Lower lobe of right lung (tissue), 2 donors: ENCODE measurements at regions not wholly inside any gene's neighbourhood (a gene's known extent, or its start where the extent isn't known, plus 50 kb on each side); places are given as distances from the start of the nearest gene placed in this dataset.

Source experiments
- ATAC-seq, 2 donors: fragments of 200-7000 bp; cut with Tn5 transposase; one replicate each; pipeline ENCODE4 v1.9.1; 2020 to 2022; ENCODE audit warnings: mild to moderate bottlenecking in 2 of 2, moderate library complexity in 2 of 2
- DNase-seq: peaks from one replicate; pipeline ENCODE4 v3.0.0-alpha.2; 2020
- H3K27ac ChIP-seq: fragments of 200-600 bp; one replicate; pipeline ENCODE4 v1.8.0; 2022
- H3K27me3 ChIP-seq: fragments of 200-600 bp; one replicate; pipeline ENCODE4 v1.8.0; 2022; ENCODE audit warnings: low read depth
- H3K36me3 ChIP-seq: fragments of 200-600 bp; one replicate; pipeline ENCODE4 v1.8.0; 2022; ENCODE audit warnings: mild to moderate bottlenecking
- H3K4me1 ChIP-seq: fragments of 200-600 bp; one replicate; pipeline ENCODE4 v1.8.0; 2022
- H3K4me3 ChIP-seq: fragments of 200-600 bp; one replicate; pipeline ENCODE4 v1.8.0; 2022; ENCODE audit warnings: mild to moderate bottlenecking
- H3K9me3 ChIP-seq: fragments of 200-600 bp; one replicate; pipeline ENCODE4 v1.8.0; 2022
- intact Hi-C: fragments of 100-400 bp; cut with DNase I; formaldehyde crosslinking; loops from one replicate; pipeline ENCODE4 v1.11.0; 2022
- TF ChIP-seq, protein P1 (sequence below): fragments of 200-600 bp; IDR thresholded peaks from one replicate; pipeline ENCODE4 v1.8.0; 2022; ENCODE audit warnings: antibody characterized with exemption, mild to moderate bottlenecking
- donor health status: DM: no; HTN: yes; CAD: no; lungs with severe emphysema.

DNA sequence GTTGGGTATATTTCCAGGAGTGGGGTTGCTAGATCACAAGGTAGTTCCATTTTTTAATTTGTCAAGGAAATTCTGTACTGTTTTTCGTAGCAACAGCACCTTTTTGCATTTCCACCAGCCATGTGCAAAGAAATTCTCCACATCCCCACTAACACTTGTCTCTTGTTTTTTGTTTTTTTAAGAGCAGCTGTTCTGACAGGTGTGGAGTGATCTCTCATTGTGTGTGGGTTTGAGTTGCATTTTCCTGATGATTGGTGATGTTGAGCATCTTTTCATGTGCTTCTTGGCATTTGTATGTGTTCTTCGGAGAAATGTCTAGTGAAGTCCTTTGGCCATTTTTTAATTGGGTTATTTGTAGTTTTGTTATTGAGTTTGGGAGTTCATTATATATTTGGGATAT, 80.3 kb upstream of the PUDP start:
- TF ChIP-seq, protein P1, sequence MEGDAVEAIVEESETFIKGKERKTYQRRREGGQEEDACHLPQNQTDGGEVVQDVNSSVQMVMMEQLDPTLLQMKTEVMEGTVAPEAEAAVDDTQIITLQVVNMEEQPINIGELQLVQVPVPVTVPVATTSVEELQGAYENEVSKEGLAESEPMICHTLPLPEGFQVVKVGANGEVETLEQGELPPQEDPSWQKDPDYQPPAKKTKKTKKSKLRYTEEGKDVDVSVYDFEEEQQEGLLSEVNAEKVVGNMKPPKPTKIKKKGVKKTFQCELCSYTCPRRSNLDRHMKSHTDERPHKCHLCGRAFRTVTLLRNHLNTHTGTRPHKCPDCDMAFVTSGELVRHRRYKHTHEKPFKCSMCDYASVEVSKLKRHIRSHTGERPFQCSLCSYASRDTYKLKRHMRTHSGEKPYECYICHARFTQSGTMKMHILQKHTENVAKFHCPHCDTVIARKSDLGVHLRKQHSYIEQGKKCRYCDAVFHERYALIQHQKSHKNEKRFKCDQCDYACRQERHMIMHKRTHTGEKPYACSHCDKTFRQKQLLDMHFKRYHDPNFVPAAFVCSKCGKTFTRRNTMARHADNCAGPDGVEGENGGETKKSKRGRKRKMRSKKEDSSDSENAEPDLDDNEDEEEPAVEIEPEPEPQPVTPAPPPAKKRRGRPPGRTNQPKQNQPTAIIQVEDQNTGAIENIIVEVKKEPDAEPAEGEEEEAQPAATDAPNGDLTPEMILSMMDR, result no peak
- no peaks in the 10 kb centered on the region for H3K4me1 ChIP-seq
- no peak for DNase-seq
- ATAC-seq, result no peak
- H3K9me3 ChIP-seq, result no peaks in the 10 kb centered on the region
- intact Hi-C loops, result no loop called here
- no peaks in the 10 kb centered on the region for H3K27me3 ChIP-seq
- H3K27ac ChIP-seq, result no peak overlapping the region
- H3K4me3 ChIP-seq, result no peak overlapping the region
- H3K36me3 ChIP-seq, result no peaks in the 10 kb centered on the region

DNA sequence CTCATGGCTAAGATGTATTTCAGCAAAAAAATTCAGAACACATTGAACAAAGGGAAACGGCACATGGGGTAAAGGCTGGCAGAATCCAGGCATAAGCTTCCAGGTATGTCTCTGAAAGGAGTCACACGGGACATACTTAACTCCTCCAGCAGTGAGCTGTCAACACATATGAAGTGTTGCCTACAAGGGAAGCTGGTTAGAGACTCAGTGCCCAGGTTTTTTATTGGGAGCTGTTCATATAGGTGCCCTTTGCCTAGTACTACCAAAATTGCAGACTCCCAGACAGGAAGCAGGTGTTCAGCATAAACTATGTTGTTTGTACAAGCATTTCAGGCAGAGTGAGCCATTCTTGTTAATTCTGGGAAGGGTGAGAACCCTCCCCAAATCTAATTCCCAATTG, 77.4 kb upstream of the PUDP start:
- TF ChIP-seq, protein P1, result no peak
- Histone ChIP-seq H3K27ac (no peak overlapping the region), H3K9me3 (no peaks in the 10 kb centered on the region), H3K4me3 (no peak overlapping the region), H3K27me3 (no peaks in the 10 kb centered on the region), H3K4me1 (no peaks in the 10 kb centered on the region), H3K36me3 (no peaks in the 10 kb centered on the region)
- no peak for ATAC-seq
- DNase-seq, result no peak
- intact Hi-C loops, result no loop called here

GRCh38 chrX:7223271-7223670, 75.3 kb upstream of the PUDP start:
- no peak overlapping the region for H3K4me3 ChIP-seq
- no peak for ATAC-seq
- H3K36me3 ChIP-seq, result no peaks in the 10 kb centered on the region
- DNase-seq, result no peak
- no peaks in the 10 kb centered on the region for H3K27me3 ChIP-seq
- intact Hi-C loops, result no loop called here
- no peaks in the 10 kb centered on the region for H3K9me3 ChIP-seq
- H3K4me1 ChIP-seq, result no peaks in the 10 kb centered on the region
- TF ChIP-seq, protein P1, result no peak
- no peak overlapping the region for H3K27ac ChIP-seq

DNA sequence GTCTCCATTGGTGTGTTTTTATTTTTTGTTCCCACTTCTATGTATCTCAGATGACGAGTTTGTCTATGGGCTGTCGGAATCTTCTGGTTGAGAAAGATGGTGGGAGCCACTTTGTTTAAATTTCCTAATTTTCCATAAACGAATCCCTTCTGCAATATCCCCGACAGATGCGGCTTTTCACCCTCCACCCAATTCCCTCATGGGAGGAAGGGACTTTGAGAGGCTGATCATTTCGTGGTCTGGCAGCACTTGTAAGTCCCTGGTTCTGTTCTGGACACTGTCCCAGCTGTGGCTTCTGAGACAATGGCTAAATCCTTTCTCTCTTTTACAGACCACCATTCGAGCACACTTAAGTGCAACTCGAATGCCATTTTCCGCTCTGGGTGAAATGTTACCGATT, 72.2 kb upstream of the PUDP start:
- Histone ChIP-seq H3K4me3 (no peak overlapping the region), H3K27me3 (no peaks in the 10 kb centered on the region), H3K36me3 (no peaks in the 10 kb centered on the region), H3K4me1 (no peaks in the 10 kb centered on the region), H3K27ac (no peak overlapping the region), H3K9me3 (no peaks in the 10 kb centered on the region)
- intact Hi-C loops, result no loop called here
- TF ChIP-seq, protein P1, result no peak
- no peak for DNase-seq
- no peak for ATAC-seq

DNA sequence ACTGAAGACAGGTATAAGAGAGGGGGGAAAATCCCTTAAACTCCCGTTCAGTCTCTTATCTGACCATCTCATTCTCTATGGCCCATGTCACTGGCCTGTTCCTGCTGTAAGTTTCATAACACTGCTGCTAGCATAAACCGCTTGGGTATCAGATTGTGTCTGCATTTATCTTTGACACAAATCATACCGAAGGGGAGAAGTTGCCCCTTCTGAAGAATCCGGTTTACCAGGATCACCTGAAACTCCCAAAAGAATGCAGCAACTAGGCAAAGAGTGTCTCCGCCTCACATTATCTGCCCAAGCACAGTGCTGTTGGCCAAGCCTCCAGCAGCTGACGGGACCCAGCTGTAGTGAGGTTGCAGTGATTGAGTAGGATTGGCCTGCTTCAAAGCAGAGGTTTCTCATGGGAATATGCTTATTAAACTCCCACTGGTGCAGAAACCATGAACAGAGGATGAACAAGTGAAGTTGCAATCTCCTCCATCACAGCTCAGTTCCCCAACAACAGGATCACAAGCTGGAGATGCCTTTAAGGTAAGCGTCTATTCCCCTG, 71.3 kb upstream of the PUDP start:
- no peaks in the 10 kb centered on the region for H3K9me3 ChIP-seq
- H3K4me3 ChIP-seq, result no peak overlapping the region
- no peaks in the 10 kb centered on the region for H3K27me3 ChIP-seq
- no peaks in the 10 kb centered on the region for H3K4me1 ChIP-seq
- H3K36me3 ChIP-seq, result no peaks in the 10 kb centered on the region
- intact Hi-C loops, result no loop called here
- H3K27ac ChIP-seq, result no peak overlapping the region
- DNase-seq (no peak), ATAC-seq (no peak)
- TF ChIP-seq, protein P1, result no peak
